Activated CD4-positive, alpha-beta memory T cell treated with anti-CD3 and anti-CD28 coated beads, Interleukin-2, amount 10 ng/mL, durations not matched to agents 7 days and 5 days (primary cell): ENCODE measurements at regions not wholly inside any gene's neighbourhood (a gene's known extent, or its start where the extent isn't known, plus 50 kb on each side); places are given as distances from the start of the nearest gene placed in this dataset.

Source experiments
- CTCF ChIA-PET: fragments of 350-600 bp; sonication (Branson Sonifier 250); formaldehyde crosslinking; loops from one replicate; lab custom pipeline; 2021; ENCODE audit warnings: antibody characterized with exemption, inconsistent platforms; lab: Charles Lee
- POLR2A ChIA-PET: fragments of 350-600 bp; sonication (Branson Sonifier 250); formaldehyde crosslinking; loops from one replicate; lab custom pipeline; 2021; ENCODE audit warnings: antibody characterized with exemption; lab: Charles Lee
- DNase-seq: peaks from one replicate; pipeline ENCODE4 v3.0.0-alpha.2; 2020
- H3K27ac Mint-ChIP-seq: one replicate; pipeline ENCODE4 v1.8.0; 2021; ENCODE audit warnings: mild to moderate bottlenecking, mixed read lengths
- H3K27me3 Mint-ChIP-seq: one replicate; pipeline ENCODE4 v1.8.0; 2021; ENCODE audit warnings: mixed read lengths
- H3K36me3 Mint-ChIP-seq: one replicate; pipeline ENCODE4 v1.8.0; 2021; ENCODE audit warnings: low read depth, mixed read lengths
- H3K4me1 Mint-ChIP-seq: one replicate; pipeline ENCODE4 v1.8.0; 2021; ENCODE audit warnings: mixed read lengths
- H3K4me3 Mint-ChIP-seq: one replicate; pipeline ENCODE4 v1.8.0; 2021; ENCODE audit warnings: mild to moderate bottlenecking, mixed read lengths
- H3K9me3 Mint-ChIP-seq: one replicate; pipeline ENCODE4 v1.8.0; 2021; ENCODE audit warnings: mixed read lengths

DNA sequence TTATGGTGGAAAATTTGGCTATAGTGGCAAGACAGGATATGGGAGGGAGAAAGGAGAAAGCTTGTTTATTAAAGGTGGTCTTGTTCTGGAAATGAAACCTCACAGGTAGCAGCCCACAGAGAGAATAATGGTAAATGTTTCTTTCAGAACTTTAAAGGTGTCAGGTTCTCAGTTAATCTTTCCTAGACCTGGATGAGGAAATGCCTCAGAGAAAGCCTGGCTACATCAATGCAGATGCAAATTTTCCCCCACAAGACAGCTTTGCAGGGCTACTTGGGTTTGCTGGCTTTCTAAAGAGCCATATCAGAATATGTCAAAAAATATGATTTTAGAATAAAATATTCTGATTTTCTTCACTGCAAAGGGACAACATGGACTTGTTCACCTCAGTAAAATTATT is 715.0 kb downstream of the FAM133A start:
- Mint-ChIP-seq H3K4me1 (no peaks in the 10 kb centered on the region), H3K27me3 (no peaks in the 10 kb centered on the region), H3K27ac (no peak overlapping the region), H3K9me3 (peaks cover 2% of the 10 kb centered on the region), H3K36me3 (no peaks in the 10 kb centered on the region), H3K4me3 (no peak overlapping the region)
- no peak for DNase-seq
- ChIA-PET POLR2A (no interaction called here), CTCF (no interaction called here)

DNA sequence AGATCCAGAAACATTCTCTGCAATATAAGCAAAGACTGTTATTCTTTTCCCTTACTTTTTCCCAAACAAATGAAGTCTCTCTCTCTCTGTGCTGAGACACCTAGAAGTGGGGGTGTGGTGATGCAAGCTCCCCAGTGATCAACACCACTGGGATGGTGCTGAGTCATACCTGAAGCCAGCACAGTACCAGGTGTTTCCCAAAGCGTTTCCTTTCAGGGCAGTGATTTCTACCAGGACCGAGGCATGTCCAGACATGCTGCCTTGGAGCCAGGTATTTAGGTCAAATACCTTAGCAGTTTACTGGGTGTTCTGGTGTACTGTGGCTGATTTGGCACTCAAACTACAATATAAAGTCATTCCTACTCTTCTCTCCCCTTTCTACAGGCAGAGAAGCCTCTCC is 726.5 kb downstream of the FAM133A start:
- Mint-ChIP-seq H3K9me3 (peaks cover 7% of the 10 kb centered on the region), H3K4me1 (no peaks in the 10 kb centered on the region), H3K36me3 (no peaks in the 10 kb centered on the region), H3K27ac (no peak overlapping the region), H3K4me3 (no peak overlapping the region), H3K27me3 (no peaks in the 10 kb centered on the region)
- ChIA-PET CTCF (no interaction called here), POLR2A (no interaction called here)
- no peak for DNase-seq

DNA sequence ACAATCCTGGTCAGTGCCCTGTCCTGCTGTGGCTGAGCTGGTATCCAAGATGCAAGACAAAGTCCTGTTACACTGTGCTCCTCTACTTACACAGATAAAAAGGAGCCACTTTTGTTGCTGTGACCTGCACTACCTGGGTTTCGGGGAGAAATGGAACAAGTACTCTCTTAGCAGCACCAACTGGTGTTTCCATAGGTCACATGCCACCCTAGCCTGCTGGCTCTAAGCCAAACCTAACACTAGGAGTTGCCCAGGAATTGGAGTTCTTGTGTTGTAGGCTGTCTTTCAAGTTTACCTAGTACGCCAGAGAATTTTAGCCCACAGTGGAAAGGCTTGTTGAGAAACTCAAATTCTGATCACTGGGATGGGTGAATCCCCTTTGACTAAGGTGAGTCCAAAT is 727.4 kb downstream of the FAM133A start:
- H3K4me3 Mint-ChIP-seq = no peak overlapping the region
- no peaks in the 10 kb centered on the region for H3K4me1 Mint-ChIP-seq
- ChIA-PET POLR2A (no interaction called here), CTCF (no interaction called here)
- H3K27me3 Mint-ChIP-seq = no peaks in the 10 kb centered on the region
- no peaks in the 10 kb centered on the region for H3K36me3 Mint-ChIP-seq
- peaks cover 7% of the 10 kb centered on the region for H3K9me3 Mint-ChIP-seq
- no peak overlapping the region for H3K27ac Mint-ChIP-seq
- no peak for DNase-seq

DNA sequence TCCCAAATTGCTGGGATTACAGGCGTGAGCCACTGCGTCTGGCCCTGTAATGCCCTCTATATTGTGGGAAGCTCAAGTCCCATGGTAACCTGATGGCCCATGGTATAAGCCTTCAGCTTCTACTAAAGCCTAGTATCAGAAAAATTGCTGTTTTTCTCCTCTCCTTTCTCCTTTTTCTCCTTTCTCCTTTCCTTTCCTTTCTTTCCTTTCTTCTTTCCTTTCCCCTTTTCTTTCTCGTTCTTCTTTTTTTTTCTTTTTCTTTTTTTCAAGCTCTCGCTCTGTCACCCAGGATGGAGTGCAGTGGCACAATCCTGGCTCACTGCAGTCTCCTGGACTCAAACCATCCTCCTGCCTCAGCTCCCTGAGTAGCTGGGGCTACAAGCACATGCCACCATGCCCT is 740.7 kb downstream of the FAM133A start:
- DNase-seq = no peak
- Mint-ChIP-seq H3K36me3 (no peaks in the 10 kb centered on the region), H3K4me3 (no peak overlapping the region), H3K27me3 (no peaks in the 10 kb centered on the region), H3K9me3 (no peaks in the 10 kb centered on the region), H3K4me1 (no peaks in the 10 kb centered on the region), H3K27ac (no peak overlapping the region)
- CTCF ChIA-PET = no interaction called here
- POLR2A ChIA-PET = no interaction called here

DNA sequence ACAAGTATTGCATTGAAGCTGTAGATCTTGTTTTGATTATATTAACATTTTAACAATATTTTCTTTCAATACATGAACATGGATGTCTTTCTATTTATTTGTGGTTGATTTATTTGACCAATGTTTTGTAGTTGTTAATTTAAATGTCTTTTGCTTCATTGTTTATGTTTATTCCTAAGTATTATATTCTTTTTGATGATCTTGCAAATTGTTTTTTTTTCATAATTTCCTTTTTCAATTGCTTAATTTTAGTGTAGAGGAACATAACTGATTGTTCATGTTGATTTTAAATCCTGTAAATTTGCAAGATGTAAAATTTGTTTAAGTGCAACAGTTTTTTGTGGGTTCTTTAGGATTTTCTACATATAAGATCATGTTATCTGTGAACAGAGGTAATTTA is 744.1 kb downstream of the FAM133A start:
- CTCF ChIA-PET = no interaction called here
- no peaks in the 10 kb centered on the region for H3K27me3 Mint-ChIP-seq
- no peak overlapping the region for H3K4me3 Mint-ChIP-seq
- H3K27ac Mint-ChIP-seq = no peak overlapping the region
- no peaks in the 10 kb centered on the region for H3K4me1 Mint-ChIP-seq
- POLR2A ChIA-PET = no interaction called here
- no peaks in the 10 kb centered on the region for H3K36me3 Mint-ChIP-seq
- no peaks in the 10 kb centered on the region for H3K9me3 Mint-ChIP-seq
- DNase-seq = no peak

DNA sequence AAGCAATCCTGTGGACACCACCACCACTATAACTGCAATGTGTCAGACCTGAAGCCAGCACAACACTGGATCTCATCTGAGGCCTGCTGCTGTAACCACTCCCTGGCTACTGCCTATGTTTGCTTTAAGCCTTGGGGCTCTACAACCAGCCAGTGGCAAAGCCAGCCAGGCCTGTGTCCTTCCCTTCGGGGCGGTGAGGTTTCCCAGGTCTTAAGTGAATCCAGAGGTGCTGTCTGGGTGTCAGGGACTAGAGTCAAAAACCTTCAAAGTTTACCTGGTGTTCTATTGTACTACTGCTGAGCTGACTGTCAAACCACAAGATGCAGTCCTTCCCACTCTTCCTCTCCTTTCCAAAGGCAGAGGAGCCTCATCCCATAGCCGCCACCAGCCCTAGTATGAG is 750.5 kb downstream of the FAM133A start:
- no peak for DNase-seq
- no peak overlapping the region for H3K4me3 Mint-ChIP-seq
- H3K36me3 Mint-ChIP-seq = no peaks in the 10 kb centered on the region
- H3K27me3 Mint-ChIP-seq = no peaks in the 10 kb centered on the region
- ChIA-PET CTCF (no interaction called here), POLR2A (no interaction called here)
- no peaks in the 10 kb centered on the region for H3K4me1 Mint-ChIP-seq
- no peaks in the 10 kb centered on the region for H3K9me3 Mint-ChIP-seq
- H3K27ac Mint-ChIP-seq = no peak overlapping the region

DNA sequence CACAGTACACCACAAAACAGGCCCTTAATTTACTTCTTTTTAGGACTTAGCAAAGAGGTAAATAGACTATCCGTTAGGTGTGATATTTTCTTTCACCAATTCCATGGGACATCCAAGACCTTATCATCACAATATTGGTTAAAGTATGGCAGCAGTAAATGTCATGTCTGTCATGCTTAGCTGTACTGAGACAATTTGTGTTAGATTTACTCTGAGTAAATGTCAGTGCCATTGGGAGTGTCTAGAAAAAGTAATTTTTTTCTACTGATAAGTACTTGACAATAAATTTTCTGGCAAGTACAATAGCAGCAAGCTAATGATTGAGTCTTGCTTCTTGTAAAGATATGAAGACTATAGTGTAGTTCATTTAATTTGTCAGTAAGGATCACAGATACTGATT is 756.1 kb downstream of the FAM133A start:
- ChIA-PET CTCF (no interaction called here), POLR2A (no interaction called here)
- H3K4me3 Mint-ChIP-seq = no peak overlapping the region
- H3K4me1 Mint-ChIP-seq = no peaks in the 10 kb centered on the region
- no peaks in the 10 kb centered on the region for H3K9me3 Mint-ChIP-seq
- H3K27me3 Mint-ChIP-seq = no peaks in the 10 kb centered on the region
- no peak overlapping the region for H3K27ac Mint-ChIP-seq
- DNase-seq = no peak
- no peaks in the 10 kb centered on the region for H3K36me3 Mint-ChIP-seq

DNA sequence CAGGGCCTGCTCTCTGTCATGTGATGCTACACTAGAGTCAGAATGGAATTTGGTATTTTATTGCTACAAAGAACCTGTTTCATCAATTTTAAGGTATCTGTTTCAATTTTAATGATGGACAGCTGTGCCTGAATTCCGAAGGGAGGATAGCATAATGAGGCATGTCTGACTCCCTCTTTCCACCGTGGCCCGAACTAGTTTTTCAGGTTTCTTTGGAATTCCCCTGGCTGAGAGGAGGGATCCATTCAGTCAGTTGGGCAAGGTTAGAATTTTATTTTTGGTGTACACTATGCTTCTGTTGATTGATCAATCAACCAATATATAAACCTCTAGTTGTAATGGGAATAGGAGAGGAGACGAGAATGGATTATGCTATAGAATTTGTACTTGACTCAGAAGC is 761.8 kb downstream of the FAM133A start:
- ChIA-PET CTCF (no interaction called here), POLR2A (no interaction called here)
- Mint-ChIP-seq H3K9me3 (no peaks in the 10 kb centered on the region), H3K27me3 (no peaks in the 10 kb centered on the region), H3K4me1 (no peaks in the 10 kb centered on the region), H3K27ac (no peak overlapping the region), H3K36me3 (no peaks in the 10 kb centered on the region), H3K4me3 (no peak overlapping the region)
- no peak for DNase-seq

DNA sequence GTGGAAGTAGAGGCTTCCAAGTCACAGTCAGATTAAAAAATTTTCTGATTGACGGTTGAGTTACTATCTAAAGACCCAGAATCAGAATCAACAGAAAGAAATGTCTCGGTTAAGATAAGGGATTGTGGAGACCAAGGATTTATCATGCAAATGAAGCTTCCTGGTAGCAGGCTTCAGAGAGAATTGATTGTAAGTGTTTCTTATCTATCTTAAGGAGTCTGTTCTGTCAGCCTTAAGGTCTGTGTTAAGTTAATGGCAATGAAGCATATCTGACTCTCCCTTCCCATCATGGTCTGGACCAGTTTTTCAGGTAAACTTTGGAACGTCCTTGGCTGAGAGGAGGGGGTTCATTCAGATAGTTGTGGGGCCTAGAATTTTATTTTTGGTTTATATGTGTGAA is 780.2 kb downstream of the FAM133A start:
- Mint-ChIP-seq H3K36me3 (no peaks in the 10 kb centered on the region), H3K9me3 (no peaks in the 10 kb centered on the region), H3K4me3 (no peak overlapping the region), H3K27me3 (no peaks in the 10 kb centered on the region), H3K27ac (no peak overlapping the region), H3K4me1 (no peaks in the 10 kb centered on the region)
- CTCF ChIA-PET = no interaction called here
- POLR2A ChIA-PET = no interaction called here
- no peak for DNase-seq

DNA sequence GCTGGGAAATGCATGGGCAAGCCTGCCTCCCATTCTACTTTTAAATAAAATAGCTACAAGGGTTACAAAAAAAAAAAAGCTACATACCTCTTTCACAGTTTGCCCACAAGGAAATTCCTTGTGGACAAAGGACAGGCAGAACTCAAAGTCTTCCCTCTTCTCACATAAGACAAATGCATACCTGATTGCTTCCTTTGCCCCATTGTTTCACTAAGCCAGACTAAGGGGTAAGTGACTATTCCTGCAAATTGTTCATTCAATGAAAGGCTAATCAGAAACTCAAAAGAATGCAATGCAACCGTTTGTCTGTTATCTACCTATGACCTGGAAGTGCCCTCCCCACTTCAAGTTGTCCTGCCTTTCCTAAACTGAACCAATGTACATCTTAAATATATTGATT is 780.6 kb downstream of the FAM133A start:
- H3K4me1 Mint-ChIP-seq = no peaks in the 10 kb centered on the region
- no peak for DNase-seq
- CTCF ChIA-PET = no interaction called here
- H3K27ac Mint-ChIP-seq = no peak overlapping the region
- H3K27me3 Mint-ChIP-seq = no peaks in the 10 kb centered on the region
- no peak overlapping the region for H3K4me3 Mint-ChIP-seq
- POLR2A ChIA-PET = no interaction called here
- no peaks in the 10 kb centered on the region for H3K36me3 Mint-ChIP-seq
- H3K9me3 Mint-ChIP-seq = no peaks in the 10 kb centered on the region

DNA sequence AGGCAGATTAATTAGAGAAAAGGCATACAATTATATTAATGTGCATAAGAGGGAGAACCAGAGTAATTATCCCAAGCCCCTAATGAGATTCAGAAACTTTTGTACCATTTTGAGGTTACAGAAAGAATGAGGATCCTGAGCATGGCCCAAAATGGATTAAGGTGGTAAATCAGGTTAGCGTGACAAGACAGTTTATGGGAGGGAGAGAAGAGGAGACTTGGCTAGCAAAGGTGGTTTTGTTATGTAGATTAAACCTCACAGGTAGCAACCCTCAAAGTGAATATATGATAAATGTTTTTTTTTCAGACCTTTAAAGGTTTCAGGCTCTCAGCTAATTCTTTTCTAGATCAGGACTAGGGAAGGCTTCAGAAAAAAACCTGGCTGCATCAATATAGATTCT is 781.8 kb downstream of the FAM133A start:
- CTCF ChIA-PET = no interaction called here
- H3K4me3 Mint-ChIP-seq = no peak overlapping the region
- POLR2A ChIA-PET = no interaction called here
- no peaks in the 10 kb centered on the region for H3K36me3 Mint-ChIP-seq
- no peaks in the 10 kb centered on the region for H3K9me3 Mint-ChIP-seq
- H3K27me3 Mint-ChIP-seq = no peaks in the 10 kb centered on the region
- no peak overlapping the region for H3K27ac Mint-ChIP-seq
- H3K4me1 Mint-ChIP-seq = no peaks in the 10 kb centered on the region
- DNase-seq = no peak

DNA sequence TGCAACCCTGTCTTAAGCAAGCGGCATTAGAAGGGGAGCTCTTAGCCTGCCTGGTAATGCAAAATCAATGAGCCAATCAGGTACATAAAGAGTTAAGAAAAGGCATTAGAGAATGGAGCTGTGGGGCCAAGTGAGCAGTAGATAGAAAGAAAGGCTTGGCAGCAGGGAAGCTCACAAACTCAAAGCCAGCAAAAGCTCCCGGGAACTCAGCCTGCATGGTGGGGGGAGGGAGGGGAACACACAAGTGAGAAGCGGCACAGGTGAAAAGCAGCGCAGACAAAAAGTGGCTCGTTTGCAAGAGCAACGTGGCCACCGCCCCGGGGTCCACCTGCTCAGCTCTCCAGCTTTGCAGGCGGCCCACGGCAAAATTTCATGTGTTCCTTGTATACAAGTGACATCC is 818.5 kb downstream of the FAM133A start:
- POLR2A ChIA-PET = no interaction called here
- H3K4me3 Mint-ChIP-seq = no peak overlapping the region
- H3K36me3 Mint-ChIP-seq = no peaks in the 10 kb centered on the region
- H3K27ac Mint-ChIP-seq = no peak overlapping the region
- CTCF ChIA-PET = no interaction called here
- no peak for DNase-seq
- H3K4me1 Mint-ChIP-seq = no peaks in the 10 kb centered on the region
- no peaks in the 10 kb centered on the region for H3K27me3 Mint-ChIP-seq
- H3K9me3 Mint-ChIP-seq = no peaks in the 10 kb centered on the region

DNA sequence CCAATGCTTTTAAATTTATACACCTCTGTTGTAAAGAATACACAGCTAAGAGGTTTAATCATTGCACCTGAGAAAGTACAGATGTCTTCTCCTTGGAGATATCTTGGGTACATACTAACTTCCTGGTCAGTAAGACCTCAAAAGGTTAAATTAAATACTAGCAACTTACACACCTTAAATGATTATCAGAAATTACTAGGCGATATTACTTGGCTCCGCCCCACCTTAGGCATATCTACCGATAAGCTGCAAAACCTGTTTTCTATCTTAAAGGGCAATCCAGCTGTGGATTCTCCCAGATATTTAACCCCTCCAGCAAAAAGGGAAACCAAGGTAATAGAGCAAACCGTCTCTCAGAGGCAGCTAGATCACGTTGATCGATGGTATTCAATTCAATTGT is 819.4 kb downstream of the FAM133A start:
- Mint-ChIP-seq H3K27ac (no peak overlapping the region), H3K4me3 (no peak overlapping the region), H3K27me3 (no peaks in the 10 kb centered on the region), H3K9me3 (no peaks in the 10 kb centered on the region), H3K4me1 (no peaks in the 10 kb centered on the region), H3K36me3 (no peaks in the 10 kb centered on the region)
- CTCF ChIA-PET = no interaction called here
- POLR2A ChIA-PET = no interaction called here
- DNase-seq = no peak

DNA sequence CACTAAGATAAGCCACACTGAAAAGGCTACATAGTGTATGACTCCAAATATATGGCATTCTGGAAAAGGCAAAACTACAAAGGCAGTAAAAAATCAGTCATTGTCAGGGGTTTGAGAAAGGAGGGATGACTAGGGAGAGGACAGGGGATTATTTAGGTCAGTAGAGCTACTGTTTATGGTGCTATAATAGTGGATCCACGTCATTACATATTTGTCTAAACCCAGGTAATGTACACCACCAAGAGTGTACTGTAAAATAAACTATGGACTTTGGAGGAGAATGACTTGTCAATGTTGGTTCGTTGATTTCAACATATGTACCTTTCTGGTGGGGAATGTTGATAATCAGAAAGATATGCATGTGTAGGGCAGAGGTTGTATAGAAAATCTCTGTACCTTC is 837.6 kb downstream of the FAM133A start:
- Mint-ChIP-seq H3K4me1 (no peaks in the 10 kb centered on the region), H3K27me3 (no peaks in the 10 kb centered on the region), H3K9me3 (no peaks in the 10 kb centered on the region), H3K27ac (no peak overlapping the region), H3K4me3 (no peak overlapping the region), H3K36me3 (no peaks in the 10 kb centered on the region)
- no peak for DNase-seq
- ChIA-PET POLR2A (no interaction called here), CTCF (no interaction called here)

DNA sequence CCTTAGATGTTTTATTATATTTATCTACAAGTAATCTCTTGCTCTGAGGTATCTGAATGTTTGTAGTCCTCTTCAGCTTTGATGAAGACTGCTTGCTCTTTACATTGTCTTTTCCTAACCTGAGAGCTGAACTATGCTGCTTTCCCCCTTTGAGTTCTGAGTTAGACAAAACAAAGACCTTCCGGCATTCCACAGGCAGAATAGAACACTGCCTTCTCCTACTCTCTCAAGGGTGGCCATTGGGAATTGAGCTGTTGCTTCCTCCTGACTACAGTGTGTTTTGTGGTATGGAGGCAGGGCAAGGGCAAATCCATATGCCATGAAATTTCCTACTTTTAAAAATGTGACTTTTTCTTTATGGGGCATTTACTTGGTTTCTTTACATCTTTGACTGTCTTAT is 841.0 kb downstream of the FAM133A start:
- Mint-ChIP-seq H3K9me3 (no peaks in the 10 kb centered on the region), H3K27me3 (no peaks in the 10 kb centered on the region), H3K36me3 (no peaks in the 10 kb centered on the region), H3K4me1 (no peaks in the 10 kb centered on the region), H3K27ac (no peak overlapping the region), H3K4me3 (no peak overlapping the region)
- ChIA-PET CTCF (no interaction called here), POLR2A (no interaction called here)
- no peak for DNase-seq
